ENCODE measurements at regions not wholly inside any gene's neighbourhood (a gene's known extent, or its start where the extent isn't known, plus 50 kb on each side); places are given as distances from the start of the nearest gene placed in this dataset.

- TF ChIP-seq REST (IDR thresholded peaks at IDR 0.05; ENCODE audit: borderline replicate concordance), result no peak
- no peak for TF ChIP-seq REST (CRISPR knock-in tag; IDR thresholded peaks at IDR 0.05; ENCODE audit: low read depth)
These were observed 262.1 kb downstream of the FGF9 start (continued) for GRCh38 chr13:21932996-21933395.

- H3K36me3 ChIP-seq (ENCODE audit: control insufficient read depth, insufficient read depth, low read length), result no peaks in the 10 kb centered on the region
- no peaks in the 10 kb centered on the region for H3K9me1 ChIP-seq (ENCODE audit: control insufficient read depth, insufficient read depth, low read length)
- H3K4me1 ChIP-seq (replicated peaks in 1 of 2; ENCODE audit: control insufficient read depth in 2 of 2, insufficient read depth in 2 of 2, low read length in 2 of 2), result no peaks in the 10 kb centered on the region; a peak in 1 of 5 replicates
- no TSS peak for BruUV-seq (replicated peaks)
- no peaks in the 10 kb centered on the region for H3K9me3 ChIP-seq (replicated peaks; ENCODE audit: control insufficient read depth, insufficient read depth, low read depth, low read length)
- CTCF ChIA-PET (ENCODE audit: low intra/inter-chr PET ratio), result no interaction called here
- intact Hi-C loops (cut with micrococcal nuclease) (no loop called here), in situ Hi-C loops (cut with MboI) (no loop called here)
- H2AFZ ChIP-seq (ENCODE audit: low read depth, low read length), result no peak overlapping the region
- FAIRE-seq (no peak), ATAC-seq (no peak), DNase-seq (ENCODE audit: extremely low read depth in 1 of 4, low spot score in 3 of 4) (no peak)
- H3K9ac ChIP-seq (ENCODE audit: insufficient read depth in 1 of 2, low read depth in 2 of 2, low read length in 2 of 2), result no peak overlapping the region
- no peak overlapping the region for H3K4me2 ChIP-seq (ENCODE audit: insufficient read depth, low read length)
- no peak overlapping the region for H3K27ac ChIP-seq (ENCODE audit: extremely low read depth, low read depth, low read length)
- peaks cover 3 to 8% of the 10 kb centered on the region in 2 experiments; a peak in 2 of 5 replicates for H3K27me3 ChIP-seq (ENCODE audit: control insufficient read depth in 2 of 2, insufficient read depth in 2 of 2, low read length in 2 of 2)
- H4K20me1 ChIP-seq (replicated peaks; ENCODE audit: control insufficient read depth, insufficient read depth, low read length), result no peaks in the 10 kb centered on the region
- 0% methylated on average over 9 of the region's 9 CpGs for WGBS (ENCODE audit: insufficient coverage, low coverage, missing lambda C conversion rate)
- H3K79me2 ChIP-seq (ENCODE audit: control insufficient read depth, insufficient read depth, low read length), result no peaks in the 10 kb centered on the region
- TF ChIP-seq ILF3 (IDR thresholded peaks at IDR 0.05; ENCODE audit: borderline replicate concordance) (no peak), RCOR1 (IDR thresholded peaks at IDR 0.05; ENCODE audit: borderline replicate concordance in 1 of 2, low read depth in 2 of 2, low read length in 2 of 2) (no peak), PTRF (tag; IDR thresholded peaks at IDR 0.05) (no peak), SOX6 (IDR thresholded peaks at IDR 0.05) (no peak), GTF2E2 (tag; IDR thresholded peaks at IDR 0.05) (no peak), SP2 (IDR thresholded peaks at IDR 0.05; ENCODE audit: extremely low read depth, low read depth, low read length, poor library complexity, severe bottlenecking) (no peak), TBL1XR1 (IDR thresholded peaks at IDR 0.05; ENCODE audit: low read length in 2 of 2) (no peak), NKRF (IDR thresholded peaks at IDR 0.05; ENCODE audit: borderline replicate concordance) (no peak), FOXJ3 (CRISPR knock-in tag; IDR thresholded peaks at IDR 0.05) (no peak), SRSF9 (IDR thresholded peaks at IDR 0.05; ENCODE audit: borderline replicate concordance, low read depth, low read length) (no peak), CCNT2 (IDR thresholded peaks at IDR 0.05; ENCODE audit: borderline replicate concordance, extremely low read depth, insufficient read length, low read depth, low read length) (no peak)
- POLR2A ChIA-PET, result no interaction called here
- H3K4me3 ChIP-seq, result no peak overlapping the region
These were observed 263.4 kb downstream of the FGF9 start for GRCh38 chr13:21934284-21934683.
